22Rv1 (cell line): ENCODE measurements at regions not wholly inside any gene's neighbourhood (a gene's known extent, or its start where the extent isn't known, plus 50 kb on each side); places are given as distances from the start of the nearest gene placed in this dataset.

Experiments used
- H3K27ac ChIP-seq: fragments of 450-650 bp; 2 replicates; pipeline ENCODE4 v1.5.1; 2017
- ZFX ChIP-seq: fragments of 450-650 bp; IDR thresholded peaks from 2 replicates; pipeline ENCODE4 v1.6.1; 2017; ENCODE audit warnings: antibody characterized with exemption, borderline replicate concordance
- TF ChIP-seq, protein P1 (sequence below): fragments of 450-650 bp; IDR thresholded peaks from 2 replicates; pipeline ENCODE4 v1.5.1; 2017; ENCODE audit warnings: mild to moderate bottlenecking

DNA sequence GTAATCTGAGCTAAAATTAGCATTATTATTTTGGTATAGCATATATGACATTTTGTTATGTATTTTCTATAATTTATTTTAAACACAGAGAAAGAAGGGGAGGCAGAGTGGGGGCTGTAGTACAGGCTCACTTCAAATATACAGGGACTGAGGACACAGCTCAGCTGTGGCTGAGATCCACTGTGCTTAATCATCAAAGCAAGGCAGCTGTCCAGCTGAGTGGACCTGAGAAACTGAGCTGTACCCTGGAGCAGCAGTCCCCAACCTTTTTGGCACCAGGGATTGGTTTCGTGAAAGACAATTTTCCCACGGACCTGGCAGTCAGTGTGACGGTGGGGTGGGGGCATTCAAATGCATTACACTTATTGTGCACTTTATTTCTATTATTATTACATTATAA is 687.2 kb downstream of the RNF144A start:
- TF ChIP-seq, protein P1, sequence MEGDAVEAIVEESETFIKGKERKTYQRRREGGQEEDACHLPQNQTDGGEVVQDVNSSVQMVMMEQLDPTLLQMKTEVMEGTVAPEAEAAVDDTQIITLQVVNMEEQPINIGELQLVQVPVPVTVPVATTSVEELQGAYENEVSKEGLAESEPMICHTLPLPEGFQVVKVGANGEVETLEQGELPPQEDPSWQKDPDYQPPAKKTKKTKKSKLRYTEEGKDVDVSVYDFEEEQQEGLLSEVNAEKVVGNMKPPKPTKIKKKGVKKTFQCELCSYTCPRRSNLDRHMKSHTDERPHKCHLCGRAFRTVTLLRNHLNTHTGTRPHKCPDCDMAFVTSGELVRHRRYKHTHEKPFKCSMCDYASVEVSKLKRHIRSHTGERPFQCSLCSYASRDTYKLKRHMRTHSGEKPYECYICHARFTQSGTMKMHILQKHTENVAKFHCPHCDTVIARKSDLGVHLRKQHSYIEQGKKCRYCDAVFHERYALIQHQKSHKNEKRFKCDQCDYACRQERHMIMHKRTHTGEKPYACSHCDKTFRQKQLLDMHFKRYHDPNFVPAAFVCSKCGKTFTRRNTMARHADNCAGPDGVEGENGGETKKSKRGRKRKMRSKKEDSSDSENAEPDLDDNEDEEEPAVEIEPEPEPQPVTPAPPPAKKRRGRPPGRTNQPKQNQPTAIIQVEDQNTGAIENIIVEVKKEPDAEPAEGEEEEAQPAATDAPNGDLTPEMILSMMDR: no peak
- no peak for TF ChIP-seq ZFX
- H3K27ac ChIP-seq: no peak overlapping the region

DNA sequence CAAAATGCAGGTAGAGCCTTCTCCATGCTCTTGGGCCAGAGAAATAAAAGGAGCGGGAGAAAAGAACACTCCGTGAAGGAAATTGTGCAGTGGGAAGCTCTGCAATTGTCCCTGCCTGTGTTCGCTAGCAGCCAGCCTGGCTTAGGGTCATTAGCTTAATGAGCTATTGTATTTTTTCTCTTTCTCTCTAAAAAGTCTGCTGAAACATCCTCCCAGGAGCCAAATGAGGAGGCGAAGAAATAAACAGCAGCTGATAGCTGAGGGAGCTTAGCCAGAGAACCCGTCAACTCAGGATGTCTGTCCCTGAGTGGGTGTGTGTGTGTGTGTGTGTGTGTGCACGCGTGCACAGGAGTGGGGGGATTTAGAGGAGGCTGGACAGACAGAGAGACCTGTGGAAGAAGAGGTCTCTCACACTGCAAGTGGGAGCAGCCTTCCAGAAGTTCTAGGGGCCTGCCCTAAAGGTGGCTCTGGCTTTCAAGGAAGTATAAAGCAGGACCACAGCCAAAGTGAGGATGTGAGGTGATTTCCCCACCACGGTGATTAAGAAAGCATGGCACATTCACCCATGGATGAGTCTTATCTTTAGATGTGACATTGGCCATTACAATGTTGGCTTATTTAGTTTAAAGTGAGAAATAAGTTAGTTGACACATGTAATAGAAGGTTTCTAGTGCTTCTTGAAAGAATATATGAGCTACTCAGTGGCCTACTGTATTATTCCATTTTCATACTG is 690.4 kb downstream of the RNF144A start:
- H3K27ac ChIP-seq: no peak overlapping the region

DNA sequence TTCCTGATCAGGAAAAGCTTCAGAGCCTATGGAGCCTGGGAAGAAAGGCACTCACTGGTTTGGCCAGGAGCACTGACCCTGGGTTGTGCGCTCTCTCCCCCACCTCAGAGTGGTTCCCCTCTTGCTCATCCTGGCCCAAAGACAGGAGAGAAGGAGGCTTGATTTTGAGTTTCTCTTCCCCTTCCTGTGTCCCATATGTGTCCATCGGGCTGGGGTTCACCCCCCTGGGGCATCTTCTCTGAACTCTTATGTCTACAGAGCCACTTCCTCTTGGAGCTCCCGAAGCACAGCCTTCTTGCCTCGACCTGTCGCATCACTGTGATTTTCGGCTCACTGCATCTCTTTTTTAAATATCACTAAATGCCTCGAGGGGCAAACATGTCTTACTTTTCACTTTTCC is 692.3 kb downstream of the RNF144A start:
- TF ChIP-seq, protein P1: no peak
- TF ChIP-seq ZFX: no peak
- no peak overlapping the region for H3K27ac ChIP-seq

More for the DNA sequence above, 690.4 kb downstream of the RNF144A start:
- TF ChIP-seq, protein P1: no peak
- TF ChIP-seq ZFX: no peak

DNA sequence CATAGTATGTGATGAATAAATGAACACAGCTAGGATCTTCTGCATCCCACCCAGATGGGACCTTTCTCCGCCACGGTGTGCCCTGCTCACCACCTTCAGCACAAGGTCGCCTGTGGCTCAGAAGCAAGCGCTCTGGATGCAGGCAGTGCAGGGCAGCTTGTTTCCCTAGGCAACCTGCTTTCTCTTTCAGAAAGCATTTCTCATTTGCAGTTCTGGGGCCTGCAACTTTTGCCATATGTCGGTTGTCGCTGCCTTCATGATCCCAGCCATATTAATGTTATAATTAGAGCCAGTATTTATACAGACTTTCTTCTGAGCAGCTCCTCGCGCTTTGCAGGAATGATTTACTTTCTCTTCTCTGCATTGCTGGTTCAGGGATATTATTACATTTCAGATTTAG is 692.8 kb downstream of the RNF144A start:
- H3K27ac ChIP-seq: no peak overlapping the region
- TF ChIP-seq, protein P1: no peak
- TF ChIP-seq ZFX: no peak

DNA sequence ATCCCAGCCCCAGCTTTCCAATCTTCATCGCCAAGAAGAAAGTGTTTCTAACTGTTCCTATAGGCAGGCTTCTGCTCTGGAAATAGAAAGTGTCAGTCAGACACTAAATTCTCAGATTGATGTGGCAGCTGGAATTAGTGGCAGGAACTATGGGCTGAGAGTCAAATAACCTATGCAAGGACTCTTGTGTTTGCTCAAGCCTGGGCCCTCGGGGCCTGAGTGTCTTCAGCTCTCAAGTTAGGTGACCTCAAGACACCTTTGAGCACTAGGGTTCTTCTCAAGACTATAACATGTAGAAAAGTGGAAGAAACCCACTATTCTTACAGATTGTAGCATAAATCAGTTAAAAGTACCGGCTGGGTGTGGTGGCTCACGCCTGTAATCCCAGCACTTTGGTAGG is 694.5 kb downstream of the RNF144A start:
- no peak overlapping the region for H3K27ac ChIP-seq
- TF ChIP-seq, protein P1: no peak
- no peak for TF ChIP-seq ZFX

DNA sequence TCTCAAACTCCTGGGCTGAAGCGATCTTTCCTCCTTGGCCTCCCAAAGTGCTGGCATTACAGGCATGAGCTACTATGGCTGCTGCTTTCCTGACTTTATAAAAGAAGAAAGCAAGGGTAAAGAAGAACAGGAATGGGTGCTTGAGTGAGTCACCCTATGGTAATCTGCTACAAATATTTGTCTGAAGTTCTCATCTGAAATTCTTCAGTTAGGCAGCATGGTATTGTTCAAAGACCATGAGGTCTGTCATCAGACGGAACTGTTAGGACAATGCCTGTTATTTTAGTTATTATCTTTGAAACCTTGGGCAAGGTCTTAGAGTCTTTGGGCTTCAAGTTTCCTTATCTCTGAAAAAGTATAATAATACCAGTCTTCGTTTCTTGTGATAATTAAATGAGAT is 695.8 kb downstream of the RNF144A start:
- no peak overlapping the region for H3K27ac ChIP-seq
- TF ChIP-seq, protein P1: no peak
- no peak for TF ChIP-seq ZFX

DNA sequence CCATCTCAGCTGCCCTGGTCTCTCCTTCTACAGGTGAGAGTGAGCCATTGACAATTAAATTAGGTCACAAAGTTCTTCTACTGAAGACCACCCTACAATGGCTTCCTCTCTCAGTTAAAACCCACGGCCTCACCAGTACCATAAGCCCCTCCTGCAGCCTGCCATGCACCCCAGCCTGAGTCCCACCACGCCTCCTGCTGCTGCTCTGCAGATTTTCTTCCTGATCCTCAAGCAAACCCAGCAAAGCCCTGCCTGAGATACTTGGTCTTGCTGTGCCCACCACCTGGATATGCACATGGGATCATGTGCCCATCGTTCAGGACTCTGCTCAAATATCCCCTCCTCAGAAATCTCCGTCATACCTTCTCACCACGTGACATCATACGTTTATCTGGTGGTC is 696.6 kb downstream of the RNF144A start:
- H3K27ac ChIP-seq: no peak overlapping the region
- TF ChIP-seq, protein P1: no peak
- TF ChIP-seq ZFX: no peak
